ENCODE measurements at regions not wholly inside any gene's neighbourhood (a gene's known extent, or its start where the extent isn't known, plus 50 kb on each side); places are given as distances from the start of the nearest gene placed in this dataset.

- no peak for DNase-seq (ENCODE audit: low spot score)
These were observed 93.4 kb downstream of the ABHD5 start for GRCh38 chr3:43783987-43784639.

- DNase-seq (ENCODE audit: low spot score): no peak
These were observed 93.9 kb downstream of the ABHD5 start for GRCh38 chr3:43784640-43785011.

GRCh38 chr3:43785551-43785950 lies 94.8 kb downstream of the ABHD5 start:
- no peak for DNase-seq (ENCODE audit: low spot score)

- no peak for DNase-seq (ENCODE audit: low spot score)
These were observed 95.4 kb downstream of the ABHD5 start for GRCh38 chr3:43786102-43786501.

- DNase-seq (ENCODE audit: low spot score): no peak
These were observed 96.0 kb downstream of the ABHD5 start for GRCh38 chr3:43786526-43787305.

- DNase-seq (ENCODE audit: low spot score): no peak
These were observed 96.6 kb downstream of the ABHD5 start for GRCh38 chr3:43787330-43787729.

GRCh38 chr3:43789028-43789427 lies 98.3 kb downstream of the ABHD5 start:
- DNase-seq (ENCODE audit: low spot score): no peak

GRCh38 chr3:43790060-43790459 lies 99.3 kb downstream of the ABHD5 start:
- DNase-seq (ENCODE audit: low spot score): no peak

GRCh38 chr3:43790476-43790875 lies 99.7 kb downstream of the ABHD5 start:
- DNase-seq (ENCODE audit: low spot score): no peak

- DNase-seq (ENCODE audit: low spot score): no peak
These were observed 100.5 kb downstream of the ABHD5 start for GRCh38 chr3:43791246-43791645.

- DNase-seq (ENCODE audit: low spot score): no peak
These were observed 102.2 kb downstream of the ABHD5 start for GRCh38 chr3:43792904-43793303.

- DNase-seq (ENCODE audit: low spot score): no peak
These were observed 103.1 kb downstream of the ABHD5 start for GRCh38 chr3:43793648-43794372.

- no peak for DNase-seq (ENCODE audit: low spot score)
These were observed 104.0 kb downstream of the ABHD5 start for GRCh38 chr3:43794776-43795175.

GRCh38 chr3:43795491-43795890 lies 104.8 kb downstream of the ABHD5 start:
- no peak for DNase-seq (ENCODE audit: low spot score)

GRCh38 chr3:43796041-43796596 lies 105.4 kb downstream of the ABHD5 start:
- no peak for DNase-seq (ENCODE audit: low spot score)

GRCh38 chr3:43797794-43798193 lies 107.1 kb downstream of the ABHD5 start:
- no peak for DNase-seq (ENCODE audit: low spot score)

- no peak for DNase-seq (ENCODE audit: low spot score)
These were observed 120.1 kb downstream of the ABHD5 start for GRCh38 chr3:43810797-43811196.

GRCh38 chr3:43814461-43814860 lies 123.7 kb downstream of the ABHD5 start:
- DNase-seq (ENCODE audit: low spot score): no peak

GRCh38 chr3:43816372-43816771 lies 125.6 kb downstream of the ABHD5 start:
- no peak for DNase-seq (ENCODE audit: low spot score)

GRCh38 chr3:43817064-43817463 lies 126.3 kb downstream of the ABHD5 start:
- DNase-seq (ENCODE audit: low spot score): no peak

- no peak for DNase-seq (ENCODE audit: low spot score)
These were observed 127.1 kb downstream of the ABHD5 start for GRCh38 chr3:43817825-43818224.

- DNase-seq (ENCODE audit: low spot score): no peak
These were observed 127.5 kb downstream of the ABHD5 start for GRCh38 chr3:43818229-43818628.
